HCT116 (cell line): ENCODE measurements at regions not wholly inside any gene's neighbourhood (a gene's known extent, or its start where the extent isn't known, plus 50 kb on each side); places are given as distances from the start of the nearest gene placed in this dataset.

Source experiments
- ATAC-seq: fragments of 200-7000 bp; cut with Tn5 transposase; 2 replicates; pipeline ENCODE4 v1.9.1; 2020; ENCODE audit warnings: mild to moderate bottlenecking, moderate library complexity
- BruUV-seq: library from RNA; stranded (reverse); fragments of 400-500 nt; replicated peaks from 2 replicates; lab custom pipeline; 2021; lab: Mats Ljungman, UMichigan
- CTCF ChIA-PET: fragments of 300-600 bp; sonication (Branson Sonifier 250); formaldehyde crosslinking; loops from one replicate; lab custom pipeline; 2021; ENCODE audit warnings: antibody characterized with exemption; lab: Charles Lee
- POLR2A ChIA-PET: fragments of 300-600, 350-600 bp; sonication (Branson Sonifier 250); formaldehyde crosslinking; loops from one replicate; lab custom pipeline; 2021; ENCODE audit warnings: antibody characterized with exemption; lab: Charles Lee
- RAD21 ChIA-PET, 2 experiments: fragments of 300-600 bp; sonication (Branson Sonifier 250); formaldehyde crosslinking; loops; one replicate each; lab custom pipeline; 2023; ENCODE audit warnings: low total read pairs in 2 of 2; ENCODE audit not compliant: uncharacterized antibody in 2 of 2, unreplicated experiment in 2 of 2, low non-redundant PET in 1 of 2; lab: Charles Lee
- DNase-seq: peaks from one replicate; pipeline ENCODE4 v3.0.0-alpha.2; 2010; ENCODE audit warnings: low read depth, low spot score
- H2AFZ ChIP-seq: fragments of 200-600 bp; shearing (Covaris generic), sonication (generic); 2 replicates; pipeline ENCODE4 v1.6.1; 2017; ENCODE audit warnings: low read depth, mixed run types, mixed read lengths, antibody characterized with exemption, low read length; ENCODE audit not compliant: poor library complexity, severe bottlenecking
- H3K27ac ChIP-seq: 2 replicates; pipeline ENCODE4 v1.5.1; 2012; ENCODE audit warnings: low read depth, low read length
- H3K27me3 ChIP-seq: fragments of 200-600 bp; sonication (generic); 2 replicates; pipeline ENCODE4 v1.6.1; 2016; ENCODE audit warnings: mixed run types, low read length, mixed read lengths; ENCODE audit not compliant: insufficient read depth
- H3K36me3 ChIP-seq, 2 experiments: fragments of 200-500 bp in 1 of 2; fragments of 200-600 bp in 1 of 2; sonication (Bioruptor generic) in 1 of 2; sonication (generic) in 1 of 2; 2 replicates each; pipeline versions ENCODE4 v1.5.1 to v1.6.1; 2014 to 2016; ENCODE audit warnings: low read length in 2 of 2, inconsistent platforms in 1 of 2, mixed read lengths in 1 of 2, mixed run types in 1 of 2; ENCODE audit not compliant: insufficient read depth in 2 of 2, control insufficient read depth in 1 of 2
- H3K4me1 ChIP-seq, 2 experiments: fragments of 200-600 bp in 1 of 2; sonication (generic) in 1 of 2; 2 replicates each; pipeline versions ENCODE4 v1.5.1 to v1.6.1; 2012 to 2017; ENCODE audit warnings: low read length in 2 of 2, inconsistent platforms in 1 of 2, mild to moderate bottlenecking in 1 of 2, mixed read lengths in 1 of 2, mixed run types in 1 of 2, moderate library complexity in 1 of 2; ENCODE audit not compliant: insufficient read depth in 2 of 2, control insufficient read depth in 1 of 2
- H3K4me2 ChIP-seq: fragments of 200-600 bp; sonication (generic); 2 replicates; pipeline ENCODE4 v1.6.1; 2017; ENCODE audit warnings: mixed run types, low read length, mixed read lengths
- H3K4me3 ChIP-seq, 2 experiments: fragments of 200-600 bp in 1 of 2; sonication (generic) in 1 of 2; replicated peaks in 1 of 2; 2 replicates each; pipeline ENCODE4 v1.5.1; 2011 to 2016; ENCODE audit warnings: low read length in 2 of 2, control low read depth in 1 of 2, low read depth in 1 of 2, mild to moderate bottlenecking in 1 of 2, mixed read lengths in 1 of 2, mixed run types in 1 of 2
- H3K79me2 ChIP-seq: fragments of 200-600 bp; sonication (generic); 2 replicates; pipeline ENCODE4 v1.6.1; 2017; ENCODE audit warnings: mild to moderate bottlenecking, mixed run types, low read length, moderate library complexity, mixed read lengths; ENCODE audit not compliant: insufficient read depth
- H3K9ac ChIP-seq: fragments of 200-600 bp; sonication (generic); 2 replicates; pipeline ENCODE4 v1.6.1; 2016; ENCODE audit warnings: low read length, mixed read lengths
- H3K9me2 ChIP-seq: fragments of 200-600 bp; sonication (generic), shearing (Covaris generic); 2 replicates; pipeline ENCODE4 v1.6.1; 2017; ENCODE audit warnings: mixed run types, mild to moderate bottlenecking, moderate library complexity; ENCODE audit not compliant: insufficient read depth
- H3K9me3 ChIP-seq, 2 experiments: fragments of 200-500 bp in 1 of 2; fragments of 200-600 bp in 1 of 2; sonication (Bioruptor generic) in 1 of 2; sonication (generic) in 1 of 2; 2 replicates each; pipeline ENCODE4 v1.6.1; 2014 to 2017; ENCODE audit warnings: low read length in 2 of 2, mixed read lengths in 2 of 2, inconsistent platforms in 1 of 2, low read depth in 1 of 2, mild to moderate bottlenecking in 1 of 2, mixed run types in 1 of 2, moderate library complexity in 1 of 2; ENCODE audit not compliant: control insufficient read depth in 1 of 2, insufficient read depth in 1 of 2
- H4K20me1 ChIP-seq: fragments of 200-600 bp; sonication (generic), shearing (Covaris generic); 2 replicates; pipeline ENCODE4 v1.6.1; 2017; ENCODE audit warnings: mixed run types, mild to moderate bottlenecking, moderate library complexity; ENCODE audit not compliant: insufficient read depth
- CBX3 ChIP-seq: IDR thresholded peaks from 2 replicates; pipeline ENCODE4 v1.6.1; 2012; ENCODE audit warnings: low read depth
- EZH2phosphoT487 ChIP-seq: fragments of 200-600 bp; IDR thresholded peaks from 2 replicates; pipeline ENCODE4 v1.6.1; 2018; ENCODE audit warnings: antibody characterized with exemption, borderline replicate concordance
- POLR2A ChIP-seq: IDR thresholded peaks from 2 replicates; pipeline ENCODE4 v1.7.0; 2011; ENCODE audit warnings: borderline replicate concordance; ENCODE audit not compliant: insufficient read depth, insufficient read length; ENCODE audit errors: extremely low read depth
- POLR2AphosphoS5 ChIP-seq: IDR thresholded peaks from 2 replicates; pipeline ENCODE4 v1.6.1; 2011; ENCODE audit warnings: mild to moderate bottlenecking, low read depth, low read length, moderate library complexity
- RAD21 ChIP-seq: IDR thresholded peaks from 2 replicates; pipeline ENCODE4 v1.6.1; 2012; ENCODE audit warnings: low read depth, mild to moderate bottlenecking
- SP1 ChIP-seq: IDR thresholded peaks from 2 replicates; pipeline ENCODE4 v1.6.1; 2012; ENCODE audit warnings: low read depth
- ZNF274 ChIP-seq: fragments of 200-500 bp; sonication (Bioruptor generic); IDR thresholded peaks from 2 replicates; pipeline ENCODE4 v1.6.1; 2014; ENCODE audit warnings: mild to moderate bottlenecking, low read depth, low read length, inconsistent platforms
- intact Hi-C: fragments of 100-400 bp; cut with micrococcal nuclease; formaldehyde crosslinking; loops from 2 replicates; pipeline ENCODE4 v1.10.0; 2022

- Histone ChIP-seq H4K20me1 (no peaks in the 10 kb centered on the region), H3K36me3 (no peaks in the 10 kb centered on the region), H3K27me3 (no peaks in the 10 kb centered on the region), H2AFZ (no peak overlapping the region), H3K9me2 (no peaks in the 10 kb centered on the region), H3K4me3 (no peak overlapping the region), H3K4me1 (no peaks in the 10 kb centered on the region), H3K9ac (no peak overlapping the region), H3K4me2 (no peak overlapping the region), H3K9me3 (no peaks in the 10 kb centered on the region), H3K79me2 (no peaks in the 10 kb centered on the region), H3K27ac (no peak overlapping the region)
- DNase-seq (no peak), ATAC-seq (no peak)
- BruUV-seq: no TSS peak
- RAD21 ChIA-PET: no interaction called here
- intact Hi-C loops: no loop called here
- TF ChIP-seq ZNF274 (no peak), EZH2phosphoT487 (no peak)
- CTCF ChIA-PET: no interaction called here
- POLR2A ChIA-PET: no interaction called here
These were observed 421.5 kb downstream of the RWDD3 start for GRCh38 chr1:95655321-95656020.

- RAD21 ChIA-PET: no interaction called here
These were observed 423.2 kb downstream of the RWDD3 start for GRCh38 chr1:95657248-95657647.

More at GRCh38 chr1:95657248-95657647, 423.2 kb downstream of the RWDD3 start:
- Histone ChIP-seq H3K27me3 (no peaks in the 10 kb centered on the region), H3K79me2 (no peaks in the 10 kb centered on the region), H3K9me2 (no peaks in the 10 kb centered on the region), H3K27ac (no peak overlapping the region), H4K20me1 (no peaks in the 10 kb centered on the region), H3K36me3 (no peaks in the 10 kb centered on the region), H3K9ac (no peak overlapping the region), H3K4me3 (no peak overlapping the region), H3K4me1 (no peaks in the 10 kb centered on the region), H3K9me3 (no peaks in the 10 kb centered on the region), H3K4me2 (no peak overlapping the region), H2AFZ (no peak overlapping the region)
- ChIA-PET POLR2A (no interaction called here), CTCF (no interaction called here)
- no peak for TF ChIP-seq ZNF274
- no peak for TF ChIP-seq POLR2AphosphoS5
- no peak for TF ChIP-seq RAD21
- no peak for TF ChIP-seq POLR2A
- no peak for TF ChIP-seq SP1
- TF ChIP-seq CBX3: no peak
- BruUV-seq: no TSS peak
- DNase-seq (no peak), ATAC-seq (no peak)
- intact Hi-C loops: no loop called here
